Mesenchymal stem cell (in vitro differentiated cells and primary cell): ENCODE measurements at regions not wholly inside any gene's neighbourhood (a gene's known extent, or its start where the extent isn't known, plus 50 kb on each side); places are given as distances from the start of the nearest gene placed in this dataset.

ENCODE experiments used
- DNase-seq: peaks from one replicate; pipeline ENCODE4 v3.0.0-alpha.2; 2013
- H2AFZ ChIP-seq: one replicate; pipeline ENCODE4 v1.6.1; 2013; ENCODE audit warnings: low read depth, mild to moderate bottlenecking, control low read depth, inconsistent platforms, low read length, moderate library complexity
- H2AK5ac ChIP-seq: 2 replicates; pipeline ENCODE4 v1.6.1; 2013; ENCODE audit warnings: low read length, moderate library complexity, mild to moderate bottlenecking, inconsistent platforms; ENCODE audit not compliant: severe bottlenecking
- H2BK120ac ChIP-seq: one replicate; pipeline ENCODE4 v1.6.1; 2013; ENCODE audit warnings: low read depth, mild to moderate bottlenecking, inconsistent platforms, low read length, moderate library complexity
- H2BK12ac ChIP-seq, 2 experiments: one replicate each; pipeline ENCODE4 v1.6.1; 2013; ENCODE audit warnings: inconsistent platforms in 2 of 2, low read length in 2 of 2, mild to moderate bottlenecking in 2 of 2, moderate library complexity in 2 of 2, control low read depth in 1 of 2
- H2BK15ac ChIP-seq: one replicate; pipeline ENCODE4 v1.6.1; 2013; ENCODE audit warnings: mild to moderate bottlenecking, low read depth, inconsistent platforms; ENCODE audit not compliant: poor library complexity, severe bottlenecking
- H2BK5ac ChIP-seq: 2 replicates; pipeline ENCODE4 v1.6.1; 2013; ENCODE audit warnings: low read depth, mild to moderate bottlenecking, low read length, control low read depth, inconsistent platforms; ENCODE audit not compliant: poor library complexity, severe bottlenecking
- H3K14ac ChIP-seq, 2 experiments: one replicate each; pipeline ENCODE4 v1.6.1; 2013; ENCODE audit warnings: inconsistent platforms in 2 of 2, low read length in 2 of 2, control low read depth in 1 of 2, mild to moderate bottlenecking in 1 of 2, moderate library complexity in 1 of 2
- H3K18ac ChIP-seq, 2 experiments: one replicate each; pipeline ENCODE4 v1.6.1; 2013; ENCODE audit warnings: inconsistent platforms in 2 of 2, low read length in 2 of 2, control low read depth in 1 of 2, low read depth in 1 of 2, mild to moderate bottlenecking in 1 of 2
- H3K23ac ChIP-seq, 2 experiments: one replicate each; pipeline ENCODE4 v1.6.1; 2013; ENCODE audit warnings: inconsistent platforms in 2 of 2, low read length in 2 of 2, mild to moderate bottlenecking in 2 of 2, moderate library complexity in 2 of 2, control low read depth in 1 of 2
- H3K27ac ChIP-seq: 2 replicates; pipeline ENCODE4 v1.5.1; 2013; ENCODE audit warnings: mild to moderate bottlenecking, moderate library complexity, low read length, control low read depth, inconsistent platforms; ENCODE audit not compliant: poor library complexity, severe bottlenecking
- H3K27me3 ChIP-seq, 2 experiments: 2 replicates each; pipeline versions ENCODE4 v1.6.1 to v1.7.0; 2013; ENCODE audit warnings: low read length in 2 of 2, mild to moderate bottlenecking in 2 of 2, moderate library complexity in 2 of 2, control low read depth in 1 of 2, inconsistent platforms in 1 of 2; ENCODE audit not compliant: control insufficient read depth in 1 of 2, insufficient read depth in 1 of 2
- H3K36me3 ChIP-seq, 2 experiments: 2 replicates each; pipeline versions ENCODE4 v1.6.1 to v1.7.0; 2013; ENCODE audit warnings: low read length in 2 of 2, control low read depth in 1 of 2, inconsistent platforms in 1 of 2, low read depth in 1 of 2, mild to moderate bottlenecking in 1 of 2; ENCODE audit not compliant: insufficient read depth in 2 of 2, control insufficient read depth in 1 of 2
- H3K4ac ChIP-seq, 2 experiments: one replicate each; pipeline ENCODE4 v1.6.1; 2013; ENCODE audit warnings: inconsistent platforms in 2 of 2, low read length in 2 of 2, mild to moderate bottlenecking in 2 of 2, moderate library complexity in 2 of 2, control low read depth in 1 of 2, low read depth in 1 of 2
- H3K4me1 ChIP-seq: 2 replicates; pipeline ENCODE4 v1.6.1; 2013; ENCODE audit warnings: low read depth, low read length, control low read depth; ENCODE audit not compliant: control insufficient read depth, insufficient read depth
- H3K4me2 ChIP-seq: 2 replicates; pipeline ENCODE4 v1.6.1; 2013; ENCODE audit warnings: low read length, mild to moderate bottlenecking, inconsistent platforms; ENCODE audit not compliant: poor library complexity, severe bottlenecking
- H3K4me3 ChIP-seq, 2 experiments: 2 replicates each; pipeline versions ENCODE4 v1.5.1 to v1.7.0; 2013; ENCODE audit warnings: low read length in 2 of 2, mild to moderate bottlenecking in 2 of 2, control low read depth in 1 of 2, low read depth in 1 of 2; ENCODE audit not compliant: insufficient read depth in 1 of 2
- H3K79me1 ChIP-seq: replicated peaks from 2 replicates; pipeline ENCODE4 v1.6.1; 2013; ENCODE audit warnings: mild to moderate bottlenecking, control low read depth, low read length, inconsistent platforms; ENCODE audit not compliant: poor library complexity, severe bottlenecking
- H3K9ac ChIP-seq: 2 replicates; pipeline ENCODE4 v1.7.0; 2013; ENCODE audit warnings: mild to moderate bottlenecking, low read length, moderate library complexity
- H3K9me3 ChIP-seq: 2 replicates; pipeline ENCODE4 v1.7.0; 2013; ENCODE audit warnings: mild to moderate bottlenecking, low read length; ENCODE audit not compliant: control insufficient read depth
- H4K8ac ChIP-seq: one replicate; pipeline ENCODE4 v1.6.1; 2013; ENCODE audit warnings: inconsistent platforms, mild to moderate bottlenecking, low read length, moderate library complexity
- H4K91ac ChIP-seq: one replicate; pipeline ENCODE4 v1.6.1; 2013; ENCODE audit warnings: mild to moderate bottlenecking, low read length, inconsistent platforms
- WGBS: methylation state at CpG from one replicate; pipeline ENCODE4 v1.1.7; 2013; ENCODE audit warnings: mixed read lengths; 5-methylcytosine and 5-hydroxymethylcytosine counted together

- no peak overlapping the region for H3K9ac ChIP-seq
- no peak overlapping the region for H2AK5ac ChIP-seq
- DNase-seq: peak; percentile 72
- H3K4me2 ChIP-seq: no peak overlapping the region
- no peak overlapping the region for H2AFZ ChIP-seq
- no peaks in the 10 kb centered on the region for H3K9me3 ChIP-seq
- no peak overlapping the region for H3K27ac ChIP-seq
- H3K79me1 ChIP-seq: peaks cover 45% of the 10 kb centered on the region
- peaks cover 14% of the 10 kb centered on the region for H3K4me1 ChIP-seq
- no peak overlapping the region for H4K91ac ChIP-seq
- H3K18ac ChIP-seq: peak overlapping the region in 1 of 2 experiments; percentile 35
- H3K36me3 ChIP-seq: peaks cover 0 to 6% of the 10 kb centered on the region in 2 experiments
- H2BK5ac ChIP-seq: no peak overlapping the region
- no peak overlapping the region for H2BK12ac ChIP-seq
- H3K27me3 ChIP-seq: no peaks in the 10 kb centered on the region
- H2BK15ac ChIP-seq: no peak overlapping the region
- H3K23ac ChIP-seq: no peak overlapping the region
- H3K14ac ChIP-seq: no peak overlapping the region
- H3K4me3 ChIP-seq: no peak overlapping the region
- WGBS: 83% methylated on average over 6 of the region's 6 CpGs
- H3K4ac ChIP-seq: no peak overlapping the region
- H2BK120ac ChIP-seq: peak overlapping the region; percentile 76
- H4K8ac ChIP-seq: no peak overlapping the region
Measured at GRCh38 chr3:159821110-159821509, 167.5 kb upstream of the IL12A start.

- no peaks in the 10 kb centered on the region for H3K27me3 ChIP-seq
- WGBS: 96% methylated on average over 3 of the region's 5 CpGs
- no peak overlapping the region for H3K4me3 ChIP-seq
Measured at GRCh38 chr3:159821736-159822135, 166.9 kb upstream of the IL12A start.

GRCh38 chr3:159823780-159824179, 164.9 kb upstream of the IL12A start:
- Histone ChIP-seq H3K4me1 (peaks cover 10% of the 10 kb centered on the region), H3K27ac (peak overlapping the region; percentile 25), H3K27me3 (no peaks in the 10 kb centered on the region), H3K18ac (no peak overlapping the region), H3K4me3 (no peak overlapping the region), H3K4ac (no peak overlapping the region), H4K91ac (no peak overlapping the region), H2AK5ac (peak overlapping the region; percentile 53), H3K9me3 (no peaks in the 10 kb centered on the region), H3K36me3 (peaks cover 0 to 2% of the 10 kb centered on the region in 2 experiments), H2AFZ (no peak overlapping the region), H3K79me1 (peaks cover 31% of the 10 kb centered on the region), H3K4me2 (no peak overlapping the region), H4K8ac (no peak overlapping the region), H2BK120ac (no peak overlapping the region), H3K14ac (no peak overlapping the region), H3K23ac (no peak overlapping the region), H2BK5ac (no peak overlapping the region), H2BK12ac (no peak overlapping the region), H2BK15ac (no peak overlapping the region), H3K9ac (no peak overlapping the region)
- WGBS: no CpG with 5 or more reads among the region's 3 CpGs
- DNase-seq: no peak

More at GRCh38 chr3:159821736-159822135, 166.9 kb upstream of the IL12A start:
- no peak for DNase-seq
- H3K27ac ChIP-seq: no peak overlapping the region
- no peak overlapping the region for H3K4me2 ChIP-seq
- H4K91ac ChIP-seq: no peak overlapping the region
- H2BK5ac ChIP-seq: peak overlapping the region; percentile 32
- H2AFZ ChIP-seq: no peak overlapping the region
- H2BK12ac ChIP-seq: peak overlapping the region in 1 of 2 experiments; percentile 21
- no peak overlapping the region for H3K14ac ChIP-seq
- H3K9ac ChIP-seq: no peak overlapping the region
- H3K23ac ChIP-seq: no peak overlapping the region
- H2BK15ac ChIP-seq: no peak overlapping the region
- no peak overlapping the region for H2AK5ac ChIP-seq
- no peak overlapping the region for H4K8ac ChIP-seq
- H3K36me3 ChIP-seq: peaks cover 0 to 6% of the 10 kb centered on the region in 2 experiments
- H3K4ac ChIP-seq: no peak overlapping the region
- peaks cover 14% of the 10 kb centered on the region for H3K4me1 ChIP-seq
- peaks cover 42% of the 10 kb centered on the region for H3K79me1 ChIP-seq
- H3K9me3 ChIP-seq: no peaks in the 10 kb centered on the region
- no peak overlapping the region for H2BK120ac ChIP-seq
- no peak overlapping the region for H3K18ac ChIP-seq

GRCh38 chr3:159824333-159824732, 164.3 kb upstream of the IL12A start:
- 0% methylated on average over 2 of the region's 2 CpGs for WGBS
- H3K14ac ChIP-seq: no peak overlapping the region
- no peaks in the 10 kb centered on the region for H3K27me3 ChIP-seq
- H3K36me3 ChIP-seq: peaks cover 0 to 2% of the 10 kb centered on the region in 2 experiments
- no peak overlapping the region for H3K4me2 ChIP-seq
- H2BK120ac ChIP-seq: no peak overlapping the region
- H3K4ac ChIP-seq: no peak overlapping the region
- no peak overlapping the region for H2BK5ac ChIP-seq
- H3K4me1 ChIP-seq: peaks cover 7% of the 10 kb centered on the region
- H2BK12ac ChIP-seq: no peak overlapping the region
- no peak overlapping the region for H4K91ac ChIP-seq
- H4K8ac ChIP-seq: no peak overlapping the region
- peaks cover 27% of the 10 kb centered on the region for H3K79me1 ChIP-seq
- no peak overlapping the region for H3K4me3 ChIP-seq
- H2AK5ac ChIP-seq: no peak overlapping the region
- H2AFZ ChIP-seq: no peak overlapping the region
- no peak overlapping the region for H3K23ac ChIP-seq
- H2BK15ac ChIP-seq: no peak overlapping the region
- H3K9me3 ChIP-seq: no peaks in the 10 kb centered on the region
- no peak overlapping the region for H3K18ac ChIP-seq
- peak overlapping the region; percentile 54 for H3K27ac ChIP-seq
- DNase-seq: peak; percentile 83
- H3K9ac ChIP-seq: no peak overlapping the region
